Small intestine (tissue), 7 donors: ENCODE measurements at regions not wholly inside any gene's neighbourhood (a gene's known extent, or its start where the extent isn't known, plus 50 kb on each side); places are given as distances from the start of the nearest gene placed in this dataset.

ENCODE experiments used
- DNase-seq, 2 donors: peaks; one replicate each; pipeline versions ENCODE4 v3.0.0 to v3.0.0-alpha.2; 2013
- FAIRE-seq: peaks from 2 replicates; lab custom pipeline; 2012; peaks lifted over from hg19 to GRCh38; lab: Jason Lieb, UNC
- H3K27ac ChIP-seq, 3 donors: one replicate each; pipeline ENCODE4 v1.5.1; 2013; ENCODE audit warnings: low read length in 2 of 3, mild to moderate bottlenecking in 2 of 3, control low read depth in 1 of 3, inconsistent platforms in 1 of 3, low read depth in 1 of 3, moderate library complexity in 1 of 3
- H3K27me3 ChIP-seq, 3 donors: one replicate each; pipeline ENCODE4 v1.6.1; 2013; ENCODE audit warnings: low read length in 3 of 3, inconsistent platforms in 1 of 3; ENCODE audit not compliant: control insufficient read depth in 3 of 3, insufficient read depth in 3 of 3
- H3K36me3 ChIP-seq, 3 donors: one replicate each; pipeline ENCODE4 v1.6.1; 2013; ENCODE audit warnings: low read length in 3 of 3, inconsistent platforms in 1 of 3, low read depth in 1 of 3, mild to moderate bottlenecking in 1 of 3, moderate library complexity in 1 of 3; ENCODE audit not compliant: control insufficient read depth in 3 of 3, insufficient read depth in 2 of 3
- H3K4me1 ChIP-seq, 3 donors: one replicate each; pipeline ENCODE4 v1.6.1; 2013; ENCODE audit warnings: low read length in 2 of 3, inconsistent platforms in 1 of 3, low read depth in 1 of 3, mild to moderate bottlenecking in 1 of 3, moderate library complexity in 1 of 3; ENCODE audit not compliant: control insufficient read depth in 3 of 3, insufficient read depth in 2 of 3
- H3K4me3 ChIP-seq, 3 donors: one replicate each; pipeline ENCODE4 v1.5.1; 2013; ENCODE audit warnings: low read length in 3 of 3, control low read depth in 1 of 3, inconsistent platforms in 1 of 3, low read depth in 1 of 3, mild to moderate bottlenecking in 1 of 3, moderate library complexity in 1 of 3
- H3K9me3 ChIP-seq, 2 donors: one replicate each; pipeline ENCODE4 v1.6.1; 2013; ENCODE audit warnings: low read depth in 1 of 2, low read length in 1 of 2; ENCODE audit not compliant: control insufficient read depth in 2 of 2, insufficient read depth in 1 of 2
- WGBS, 3 donors: extraction: QIAGEN DNeasy Blood & Tissue Kit; methylation state at CpG; one replicate each; pipeline ENCODE4 v1.1.7; 2013; 5-methylcytosine and 5-hydroxymethylcytosine counted together
- donor health status: healthy with polysubstance abuse.
- donor health status: control.
- donor health status: control.
- donor health status: Bipolar disorder and iron deficiency.
- donor health status: healthy.

- H3K4me1 ChIP-seq: no peaks in the 10 kb centered on the region
- no peaks in the 10 kb centered on the region for H3K36me3 ChIP-seq
- FAIRE-seq (no peak), DNase-seq (no peak)
- WGBS, 3 donors: 76 to 83% (median 79%) methylated on average over 3 of the region's 3 CpGs
- no peak overlapping the region for H3K27ac ChIP-seq
- no peaks in the 10 kb centered on the region for H3K27me3 ChIP-seq
- H3K4me3 ChIP-seq: no peak overlapping the region
- H3K9me3 ChIP-seq: no peaks in the 10 kb centered on the region
These were observed 179.5 kb downstream of the TMEM38B start for GRCh38 chr9:105873801-105874200.

- H3K4me1 ChIP-seq: no peaks in the 10 kb centered on the region
- H3K27me3 ChIP-seq: no peaks in the 10 kb centered on the region
- FAIRE-seq (no peak), DNase-seq (no peak)
- no peaks in the 10 kb centered on the region for H3K36me3 ChIP-seq
- H3K9me3 ChIP-seq: no peaks in the 10 kb centered on the region
- WGBS, 3 donors: 80 to 83% (median 80%) methylated on average over 1 of the region's 1 CpG
- H3K27ac ChIP-seq: no peak overlapping the region
- H3K4me3 ChIP-seq: no peak overlapping the region
These were observed 183.4 kb downstream of the TMEM38B start for GRCh38 chr9:105877721-105878120.

GRCh38 chr9:105879181-105879580 lies 184.8 kb downstream of the TMEM38B start:
- DNase-seq: no peak
- Histone ChIP-seq H3K9me3 (no peaks in the 10 kb centered on the region), H3K36me3 (no peaks in the 10 kb centered on the region), H3K4me1 (no peaks in the 10 kb centered on the region), H3K27me3 (no peaks in the 10 kb centered on the region), H3K4me3 (no peak overlapping the region), H3K27ac (no peak overlapping the region)
- FAIRE-seq: no peak

DNA sequence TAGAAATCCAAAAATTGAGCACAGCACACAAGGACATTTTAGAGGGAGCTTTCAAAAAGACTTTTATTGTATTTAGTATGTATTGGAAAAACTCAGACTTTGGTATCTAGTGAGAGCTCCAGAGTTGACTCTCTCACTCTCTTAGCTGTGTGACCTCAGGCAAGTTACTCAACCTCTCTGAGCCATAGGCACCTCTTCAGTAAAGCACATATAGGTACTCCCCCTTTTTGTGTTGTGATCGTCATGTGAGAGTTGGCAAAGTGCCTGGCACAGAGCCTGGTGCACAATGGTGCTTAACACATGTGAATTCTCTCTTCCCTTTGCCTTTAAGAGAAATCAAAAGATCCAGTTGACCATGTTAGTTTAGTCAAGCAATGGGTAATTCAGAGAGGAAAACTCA lies 186.2 kb downstream of the TMEM38B start:
- no peak overlapping the region for H3K4me3 ChIP-seq
- 31 to 71% (median 40%) methylated on average over 1 of the region's 1 CpG for WGBS, 3 donors
- H3K27me3 ChIP-seq: no peaks in the 10 kb centered on the region
- DNase-seq (no peak), FAIRE-seq (no peak)
- no peaks in the 10 kb centered on the region for H3K4me1 ChIP-seq
- H3K27ac ChIP-seq: no peak overlapping the region
- no peaks in the 10 kb centered on the region for H3K36me3 ChIP-seq
- H3K9me3 ChIP-seq: no peaks in the 10 kb centered on the region

DNA sequence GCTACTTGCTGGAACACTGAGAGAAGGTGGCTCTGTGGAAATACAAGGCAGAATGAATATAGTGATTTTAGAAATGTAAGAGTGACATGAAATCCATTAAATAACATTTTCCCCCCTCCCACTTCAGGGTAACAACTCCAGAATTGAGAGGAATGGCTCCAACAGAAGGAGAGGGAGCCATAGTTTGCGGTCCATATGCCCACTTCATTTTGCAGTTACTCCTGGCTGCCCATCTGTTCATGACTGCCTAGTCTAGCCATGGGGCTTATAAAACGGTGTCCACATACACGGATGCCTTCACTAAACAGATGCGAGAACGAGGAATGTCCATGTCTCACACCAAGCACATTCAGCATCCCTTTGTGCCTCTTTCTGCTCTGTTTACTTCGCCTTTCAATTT lies 186.7 kb downstream of the TMEM38B start:
- Histone ChIP-seq H3K4me1 (no peaks in the 10 kb centered on the region), H3K27ac (no peak overlapping the region), H3K36me3 (no peaks in the 10 kb centered on the region), H3K9me3 (no peaks in the 10 kb centered on the region), H3K27me3 (no peaks in the 10 kb centered on the region), H3K4me3 (no peak overlapping the region)
- WGBS, 3 donors: 91 to 93% (median 93%) methylated on average over 6 of the region's 6 CpGs
- DNase-seq (no peak), FAIRE-seq (no peak)

DNA sequence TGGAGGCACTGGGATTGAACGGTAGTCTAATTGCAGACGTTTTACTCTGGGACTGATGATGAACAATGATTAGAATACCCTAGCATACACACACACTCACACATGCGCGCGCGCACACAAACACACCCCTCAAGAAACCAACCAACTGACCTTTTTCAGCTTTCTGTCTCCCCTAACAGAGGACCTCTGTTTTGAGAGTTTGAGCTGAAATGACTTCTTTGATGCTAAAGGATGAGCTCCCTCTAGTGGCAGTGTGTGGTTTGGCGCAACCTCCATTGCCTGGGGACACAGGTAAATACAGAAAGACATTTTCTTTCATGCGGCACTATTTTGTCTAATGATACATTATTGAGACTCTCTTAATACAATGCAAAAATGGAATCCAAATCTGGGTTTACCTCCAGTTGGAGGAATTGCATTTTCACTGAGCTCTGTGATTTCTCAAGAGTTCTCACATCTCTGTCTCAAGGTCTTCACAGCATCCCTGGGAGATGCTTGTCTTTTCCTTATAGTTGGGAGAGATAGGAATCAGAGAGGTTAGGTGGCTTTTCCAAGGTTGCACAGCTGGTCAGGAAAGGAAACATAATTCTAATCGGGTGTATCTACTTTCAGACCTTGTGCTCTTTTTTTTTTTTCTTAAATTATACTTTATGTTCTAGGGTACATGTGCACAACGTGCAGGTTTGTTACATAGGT lies 187.5 kb downstream of the TMEM38B start:
- FAIRE-seq (no peak), DNase-seq (peak; percentile 53 to 65)
- 28 to 33% (median 29%) methylated on average over 10 of the region's 10 CpGs for WGBS, 3 donors
- Histone ChIP-seq H3K27me3 (no peaks in the 10 kb centered on the region), H3K9me3 (no peaks in the 10 kb centered on the region), H3K36me3 (no peaks in the 10 kb centered on the region), H3K4me3 (no peak overlapping the region), H3K27ac (no peak overlapping the region), H3K4me1 (no peaks in the 10 kb centered on the region)

DNA sequence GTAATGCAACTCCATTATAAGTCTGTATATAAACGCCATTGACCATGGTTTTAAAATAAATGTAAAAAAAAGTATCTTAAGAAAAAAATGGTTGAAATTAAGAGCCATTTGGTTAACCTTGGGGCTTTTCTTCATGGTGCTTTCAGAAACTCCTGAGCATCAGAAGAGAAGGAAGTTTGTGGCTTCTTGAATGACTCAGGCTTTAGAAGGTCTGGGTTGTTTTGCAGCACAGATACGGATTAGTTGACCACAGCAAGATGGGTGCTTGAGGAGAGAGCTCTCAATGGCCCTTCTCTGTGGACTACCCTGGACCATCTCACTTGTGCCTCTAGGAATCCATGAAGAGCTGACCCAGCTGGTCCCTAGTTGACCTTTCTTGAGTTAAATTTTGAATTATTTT lies 189.5 kb downstream of the TMEM38B start:
- Histone ChIP-seq H3K27me3 (no peaks in the 10 kb centered on the region), H3K27ac (no peak overlapping the region), H3K9me3 (no peaks in the 10 kb centered on the region), H3K36me3 (no peaks in the 10 kb centered on the region), H3K4me3 (no peak overlapping the region), H3K4me1 (no peaks in the 10 kb centered on the region)
- no peak for FAIRE-seq
- DNase-seq: no peak
- 47 to 72% (median 51%) methylated on average over 2 of the region's 2 CpGs for WGBS, 3 donors

DNA sequence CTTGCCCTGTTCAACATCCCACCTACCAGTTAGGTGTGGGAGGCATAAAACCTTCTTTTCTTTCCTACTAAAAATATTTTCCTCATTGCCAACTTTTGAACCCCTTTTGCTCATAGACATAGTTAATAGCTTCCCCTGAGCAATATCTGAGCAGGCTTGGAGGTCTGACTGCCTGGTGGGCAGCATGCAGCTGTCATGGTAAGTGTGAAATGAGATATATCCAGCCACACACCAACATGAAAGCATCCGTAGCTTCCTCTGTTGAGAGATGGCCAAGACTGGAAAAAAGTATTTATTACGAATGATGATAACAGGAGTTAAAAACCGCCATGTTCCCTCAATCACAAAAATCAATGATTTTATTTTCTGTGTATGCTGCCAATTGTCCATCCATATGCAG lies 190.1 kb downstream of the TMEM38B start:
- DNase-seq: no peak
- no peaks in the 10 kb centered on the region for H3K4me1 ChIP-seq
- 79 to 86% (median 80%) methylated on average over 3 of the region's 3 CpGs for WGBS, 3 donors
- no peak for FAIRE-seq
- H3K4me3 ChIP-seq: no peak overlapping the region
- H3K36me3 ChIP-seq: no peaks in the 10 kb centered on the region
- H3K9me3 ChIP-seq: no peaks in the 10 kb centered on the region
- no peaks in the 10 kb centered on the region for H3K27me3 ChIP-seq
- no peak overlapping the region for H3K27ac ChIP-seq

GRCh38 chr9:105886136-105886535 lies 191.8 kb downstream of the TMEM38B start:
- WGBS, 3 donors: 47 to 70% (median 68%) methylated on average over 3 of the region's 3 CpGs
- no peaks in the 10 kb centered on the region for H3K9me3 ChIP-seq
- H3K27ac ChIP-seq: no peak overlapping the region
- H3K36me3 ChIP-seq: no peaks in the 10 kb centered on the region
- H3K27me3 ChIP-seq: no peaks in the 10 kb centered on the region
- DNase-seq: no peak
- no peaks in the 10 kb centered on the region for H3K4me1 ChIP-seq
- H3K4me3 ChIP-seq: no peak overlapping the region
- FAIRE-seq: no peak
